Osteocyte (in vitro differentiated cells): ENCODE measurements at regions not wholly inside any gene's neighbourhood (a gene's known extent, or its start where the extent isn't known, plus 50 kb on each side); places are given as distances from the start of the nearest gene placed in this dataset.

Source experiments
- DNase-seq: peaks from one replicate; pipeline ENCODE4 v3.0.0; 2021; ENCODE audit warnings: mixed read lengths; ENCODE audit not compliant: unreplicated experiment; ENCODE audit errors: extremely low spot score
- H3K27ac Mint-ChIP-seq: one replicate; pipeline ENCODE4 v1.8.0; 2021; ENCODE audit warnings: mild to moderate bottlenecking, mixed read lengths; ENCODE audit not compliant: unreplicated experiment
- H3K27me3 Mint-ChIP-seq: one replicate; pipeline ENCODE4 v1.8.0; 2021; ENCODE audit warnings: mixed read lengths; ENCODE audit not compliant: unreplicated experiment
- H3K36me3 Mint-ChIP-seq: one replicate; pipeline ENCODE4 v1.8.0; 2021; ENCODE audit warnings: mixed read lengths; ENCODE audit not compliant: unreplicated experiment
- H3K4me1 Mint-ChIP-seq: one replicate; pipeline ENCODE4 v1.8.0; 2021; ENCODE audit warnings: mixed read lengths; ENCODE audit not compliant: unreplicated experiment
- H3K4me3 Mint-ChIP-seq: one replicate; pipeline ENCODE4 v1.8.0; 2021; ENCODE audit warnings: mild to moderate bottlenecking, moderate library complexity, mixed read lengths; ENCODE audit not compliant: unreplicated experiment
- H3K9me3 Mint-ChIP-seq: one replicate; pipeline ENCODE4 v1.8.0; 2021; ENCODE audit warnings: mixed read lengths; ENCODE audit not compliant: unreplicated experiment
- CTCF ChIP-seq: fragments of 200-600 bp; sonication (generic); IDR thresholded peaks from 2 replicates; pipeline ENCODE4 v1.5.0; 2021; ENCODE audit warnings: antibody characterized with exemption, mild to moderate bottlenecking, moderate library complexity

- H3K4me1 Mint-ChIP-seq = peaks cover 32% of the 10 kb centered on the region
- no peaks in the 10 kb centered on the region for H3K9me3 Mint-ChIP-seq
- no peak overlapping the region for H3K4me3 Mint-ChIP-seq
- H3K36me3 Mint-ChIP-seq = no peaks in the 10 kb centered on the region
- H3K27me3 Mint-ChIP-seq = no peaks in the 10 kb centered on the region
- TF ChIP-seq CTCF = no peak
- no peak overlapping the region for H3K27ac Mint-ChIP-seq
- DNase-seq = no peak
Measured at GRCh38 chr13:44116562-44117332, 237.0 kb downstream of the LACC1 start.

GRCh38 chr13:44117351-44117750 lies 237.6 kb downstream of the LACC1 start:
- no peak for DNase-seq
- no peak overlapping the region for H3K4me3 Mint-ChIP-seq
- H3K4me1 Mint-ChIP-seq = peaks cover 30% of the 10 kb centered on the region
- H3K27ac Mint-ChIP-seq = no peak overlapping the region
- H3K36me3 Mint-ChIP-seq = no peaks in the 10 kb centered on the region
- H3K27me3 Mint-ChIP-seq = no peaks in the 10 kb centered on the region
- no peaks in the 10 kb centered on the region for H3K9me3 Mint-ChIP-seq
- TF ChIP-seq CTCF = no peak

- TF ChIP-seq CTCF = no peak
- H3K4me1 Mint-ChIP-seq = peaks cover 26% of the 10 kb centered on the region
- H3K9me3 Mint-ChIP-seq = no peaks in the 10 kb centered on the region
- no peak overlapping the region for H3K4me3 Mint-ChIP-seq
- no peak overlapping the region for H3K27ac Mint-ChIP-seq
- H3K36me3 Mint-ChIP-seq = no peaks in the 10 kb centered on the region
- no peaks in the 10 kb centered on the region for H3K27me3 Mint-ChIP-seq
- no peak for DNase-seq
Measured at GRCh38 chr13:44117816-44118215, 238.1 kb downstream of the LACC1 start.

GRCh38 chr13:44118881-44119280 lies 239.2 kb downstream of the LACC1 start:
- no peak for TF ChIP-seq CTCF
- peaks cover 1% of the 10 kb centered on the region for H3K9me3 Mint-ChIP-seq

GRCh38 chr13:44120043-44120442 lies 240.3 kb downstream of the LACC1 start:
- Mint-ChIP-seq H3K36me3 (no peaks in the 10 kb centered on the region), H3K9me3 (peaks cover 11% of the 10 kb centered on the region), H3K4me1 (peaks cover 24% of the 10 kb centered on the region), H3K4me3 (no peak overlapping the region), H3K27me3 (no peaks in the 10 kb centered on the region), H3K27ac (no peak overlapping the region)
- no peak for DNase-seq
- TF ChIP-seq CTCF = no peak

More at GRCh38 chr13:44118881-44119280, 239.2 kb downstream of the LACC1 start:
- DNase-seq = no peak
- Mint-ChIP-seq H3K36me3 (no peaks in the 10 kb centered on the region), H3K27ac (no peak overlapping the region), H3K27me3 (no peaks in the 10 kb centered on the region), H3K4me1 (peaks cover 24% of the 10 kb centered on the region), H3K4me3 (no peak overlapping the region)
